GM12878 (cell line): ENCODE measurements at regions not wholly inside any gene's neighbourhood (a gene's known extent, or its start where the extent isn't known, plus 50 kb on each side); places are given as distances from the start of the nearest gene placed in this dataset.

Experiments used
- ATAC-seq: fragments of 200-7000 bp; cut with Tn5 transposase; 3 replicates; pipeline ENCODE4 v1.9.1; 2020; ENCODE audit warnings: mild to moderate bottlenecking, moderate library complexity
- BruUV-seq: library from RNA; stranded (reverse); fragments of 400-500 nt; replicated peaks from 2 replicates; lab custom pipeline; 2021; lab: Mats Ljungman, UMichigan
- CTCF ChIA-PET: fragments of 300-600 bp; sonication (Branson Sonifier 250); formaldehyde crosslinking; extraction: SDS; loops from one replicate; lab custom pipeline; 2021; ENCODE audit warnings: inconsistent platforms; lab: Yijun Ruan, JAX
- POLR2A ChIA-PET: fragments of 350-600 bp; formaldehyde crosslinking; extraction: SDS; loops from one replicate; lab custom pipeline; 2021; ENCODE audit warnings: inconsistent platforms; lab: Charles Lee
- RAD21 ChIA-PET: fragments of 300-600 bp; sonication (Branson Sonifier 250); formaldehyde crosslinking; loops from one replicate; lab custom pipeline; 2023; ENCODE audit warnings: antibody characterized with exemption; ENCODE audit not compliant: unreplicated experiment; lab: Charles Lee
- SMC1A ChIA-PET: fragments of 300-600 bp; sonication (Branson Sonifier 250); formaldehyde crosslinking; loops from one replicate; lab custom pipeline; 2023; ENCODE audit not compliant: unreplicated experiment, uncharacterized antibody; lab: Charles Lee
- DNase-seq: peaks from one replicate; pipeline ENCODE4 v3.0.0-alpha.2; 2011; ENCODE audit warnings: low read depth, low spot score
- FAIRE-seq: peaks from 3 replicates; lab custom pipeline; 2011; peaks lifted over from hg19 to GRCh38; lab: Jason Lieb, UNC
- H2AFZ ChIP-seq: 2 replicates; pipeline ENCODE4 v1.6.0; 2011; ENCODE audit warnings: low read depth, low read length, control low read depth; ENCODE audit not compliant: control insufficient read depth
- H3K27ac ChIP-seq: 2 replicates; pipeline ENCODE4 v1.5.1; 2011; ENCODE audit warnings: control low read depth; ENCODE audit not compliant: control insufficient read depth, insufficient read depth
- H3K27me3 ChIP-seq, 2 experiments: replicated peaks in 1 of 2; 2 replicates each; pipeline versions ENCODE4 v1.6.0 to v1.6.1; 2011; ENCODE audit warnings: low read length in 1 of 2; ENCODE audit not compliant: control insufficient read depth in 2 of 2, insufficient read depth in 2 of 2
- H3K36me3 ChIP-seq, 2 experiments: 2 replicates each; pipeline ENCODE4 v1.5.1; 2011; ENCODE audit warnings: low read length in 1 of 2; ENCODE audit not compliant: control insufficient read depth in 2 of 2, insufficient read depth in 2 of 2
- H3K4me1 ChIP-seq: 2 replicates; pipeline ENCODE4 v1.6.1; 2011; ENCODE audit warnings: mild to moderate bottlenecking, low read length, moderate library complexity, mixed read lengths; ENCODE audit not compliant: control insufficient read depth, insufficient read depth
- H3K4me2 ChIP-seq: 2 replicates; pipeline ENCODE4 v1.6.0; 2011; ENCODE audit warnings: control low read depth; ENCODE audit not compliant: control insufficient read depth, insufficient read depth
- H3K4me3 ChIP-seq: fragments of 200-600 bp; sonication (generic); 2 replicates; pipeline ENCODE4 v1.5.1; 2016
- H3K79me2 ChIP-seq: 2 replicates; pipeline ENCODE4 v1.6.0; 2011; ENCODE audit warnings: low read length; ENCODE audit not compliant: control insufficient read depth, insufficient read depth
- H3K9ac ChIP-seq: 2 replicates; pipeline ENCODE4 v1.8.0; 2011; ENCODE audit warnings: low read length, control low read depth, mixed read lengths; ENCODE audit not compliant: control insufficient read depth, insufficient read depth
- H3K9me3 ChIP-seq: replicated peaks from 3 replicates; pipeline ENCODE4 v1.5.1; 2011; ENCODE audit warnings: mild to moderate bottlenecking, low read length; ENCODE audit not compliant: control insufficient read depth, insufficient read depth
- H4K20me1 ChIP-seq: 2 replicates; pipeline ENCODE4 v1.6.0; 2011; ENCODE audit not compliant: control insufficient read depth, insufficient read depth
- CBX5 ChIP-seq: sonication (generic); IDR thresholded peaks from 2 replicates; pipeline ENCODE4 v1.6.1; 2016; ENCODE audit warnings: low read depth, moderate library complexity, mild to moderate bottlenecking, inconsistent platforms
- IKZF1 ChIP-seq: fragments of 450-650 bp; conservative IDR thresholded peaks from 2 replicates; pipeline ENCODE4 v1.6.1; 2017; ENCODE audit warnings: antibody characterized with exemption, mild to moderate bottlenecking
- IRF4 ChIP-seq: IDR thresholded peaks from 2 replicates; pipeline ENCODE4 v1.6.1; 2011; ENCODE audit warnings: low read depth, low read length
- KAT2A ChIP-seq: conservative IDR thresholded peaks from 2 replicates; pipeline ENCODE4 v1.6.1; 2011; ENCODE audit warnings: low read depth, low read length; ENCODE audit not compliant: control insufficient read depth
- PAX8 ChIP-seq: fragments of 450-650 bp; IDR thresholded peaks from 2 replicates; pipeline ENCODE4 v1.6.1; 2017; ENCODE audit warnings: mild to moderate bottlenecking, moderate library complexity
- RCOR1 ChIP-seq: conservative IDR thresholded peaks from 2 replicates; pipeline ENCODE4 v1.6.1; 2012; ENCODE audit warnings: low read depth, low read length, improper control_type of control experiment
- SPI1 ChIP-seq: IDR thresholded peaks from 2 replicates; pipeline ENCODE4 v1.6.1; 2011; ENCODE audit warnings: low read depth, mild to moderate bottlenecking, low read length, moderate library complexity, borderline replicate concordance; ENCODE audit not compliant: insufficient read depth
- SUZ12 ChIP-seq: fragments of 200-600 bp; sonication (generic); IDR thresholded peaks from one replicate; pipeline ENCODE4 v1.6.1; 2018; ENCODE audit warnings: antibody characterized with exemption, mild to moderate bottlenecking; ENCODE audit not compliant: unreplicated experiment
- WGBS: methylation state at CpG from one replicate; pipeline ENCODE4 v1.1.6; 2016; ENCODE audit warnings: low lambda C conversion rate; ENCODE audit not compliant: insufficient replicate concordance, insufficient coverage; ENCODE audit errors: missing lambda C conversion rate; 5-methylcytosine and 5-hydroxymethylcytosine counted together
- in situ Hi-C: fragments of 300-500 bp; cut with MboI; formaldehyde crosslinking; loops from 9 replicates; pipeline ENCODE4 v1.14.3; 2018; ENCODE audit warnings: mixed read lengths
- intact Hi-C: fragments of 100-400 bp; cut with micrococcal nuclease; formaldehyde crosslinking; loops from one replicate; pipeline ENCODE4 v1.14.2; 2022; ENCODE audit not compliant: unreplicated experiment
- TF ChIP-seq, protein P1 (sequence below): IDR thresholded peaks from 2 replicates; pipeline ENCODE4 v1.6.1; 2011; ENCODE audit warnings: low read depth, mild to moderate bottlenecking, low read length, moderate library complexity, borderline replicate concordance; ENCODE audit errors: extremely low read depth
- TF ChIP-seq, protein P2 (sequence below): fragments of 450-650 bp; IDR thresholded peaks from 2 replicates; pipeline ENCODE4 v1.6.1; 2017; ENCODE audit warnings: antibody characterized with exemption, mild to moderate bottlenecking, moderate library complexity
- TF ChIP-seq, protein P3 (sequence below): fragments of 450-650 bp; IDR thresholded peaks from 2 replicates; pipeline ENCODE4 v1.6.1; 2017; ENCODE audit warnings: mild to moderate bottlenecking, moderate library complexity

DNA sequence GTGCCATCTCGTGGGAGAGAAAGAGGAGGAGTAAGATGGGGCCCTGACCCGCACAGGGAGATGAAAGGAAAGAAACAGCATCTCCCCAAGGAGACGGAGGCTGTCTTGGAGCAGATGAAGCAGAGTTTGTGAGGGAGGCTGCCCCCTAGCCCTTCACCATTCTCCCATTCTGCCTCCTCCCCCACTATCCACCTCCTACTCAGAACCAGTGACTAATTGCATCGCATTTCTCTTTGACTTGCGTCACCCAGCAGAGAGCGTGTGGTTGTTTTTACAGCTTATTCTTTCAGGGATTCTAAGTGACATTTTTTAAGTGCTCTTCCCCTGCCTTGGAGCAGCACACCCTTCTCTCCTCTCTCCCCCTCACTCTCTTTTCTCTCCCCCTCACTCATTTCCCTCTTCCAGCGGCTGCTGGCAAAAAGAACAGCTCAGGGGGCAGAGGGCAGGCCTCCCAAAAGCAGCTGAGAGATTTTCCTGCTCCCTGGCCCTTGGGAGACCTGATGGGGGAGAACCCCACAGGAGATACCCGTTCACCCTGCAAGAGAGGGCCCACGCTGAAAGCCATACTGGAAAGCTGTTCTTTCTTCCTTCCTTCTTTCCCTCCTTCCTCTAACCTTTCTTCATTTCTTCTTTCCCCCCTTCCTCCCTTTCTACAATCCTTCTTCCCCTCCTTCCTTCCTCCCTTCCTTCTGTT is 91.8 kb downstream of the MRPL46 start:
- WGBS, result 17% methylated on average over 9 of the region's 9 CpGs
- intact Hi-C loops (no loop called here), in situ Hi-C loops (no loop called here)
- FAIRE-seq, result no peak
- Histone ChIP-seq H2AFZ (no peak overlapping the region), H3K9ac (no peak overlapping the region), H4K20me1 (no peaks in the 10 kb centered on the region), H3K4me2 (no peak overlapping the region), H3K79me2 (no peaks in the 10 kb centered on the region), H3K4me1 (no peaks in the 10 kb centered on the region), H3K27me3 (no peaks in the 10 kb centered on the region; a peak in 1 of 4 replicates), H3K36me3 (no peaks in the 10 kb centered on the region), H3K27ac (no peak overlapping the region), H3K4me3 (no peak overlapping the region), H3K9me3 (no peaks in the 10 kb centered on the region)
- no TSS peak for BruUV-seq
- CTCF ChIA-PET, result no interaction called here
- no peak for DNase-seq
- TF ChIP-seq, protein P1, sequence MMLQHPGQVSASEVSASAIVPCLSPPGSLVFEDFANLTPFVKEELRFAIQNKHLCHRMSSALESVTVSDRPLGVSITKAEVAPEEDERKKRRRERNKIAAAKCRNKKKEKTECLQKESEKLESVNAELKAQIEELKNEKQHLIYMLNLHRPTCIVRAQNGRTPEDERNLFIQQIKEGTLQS, result no peak
- no peak for TF ChIP-seq SPI1
- TF ChIP-seq CBX5, result no peak
- no peak for TF ChIP-seq RCOR1
- TF ChIP-seq, protein P2, sequence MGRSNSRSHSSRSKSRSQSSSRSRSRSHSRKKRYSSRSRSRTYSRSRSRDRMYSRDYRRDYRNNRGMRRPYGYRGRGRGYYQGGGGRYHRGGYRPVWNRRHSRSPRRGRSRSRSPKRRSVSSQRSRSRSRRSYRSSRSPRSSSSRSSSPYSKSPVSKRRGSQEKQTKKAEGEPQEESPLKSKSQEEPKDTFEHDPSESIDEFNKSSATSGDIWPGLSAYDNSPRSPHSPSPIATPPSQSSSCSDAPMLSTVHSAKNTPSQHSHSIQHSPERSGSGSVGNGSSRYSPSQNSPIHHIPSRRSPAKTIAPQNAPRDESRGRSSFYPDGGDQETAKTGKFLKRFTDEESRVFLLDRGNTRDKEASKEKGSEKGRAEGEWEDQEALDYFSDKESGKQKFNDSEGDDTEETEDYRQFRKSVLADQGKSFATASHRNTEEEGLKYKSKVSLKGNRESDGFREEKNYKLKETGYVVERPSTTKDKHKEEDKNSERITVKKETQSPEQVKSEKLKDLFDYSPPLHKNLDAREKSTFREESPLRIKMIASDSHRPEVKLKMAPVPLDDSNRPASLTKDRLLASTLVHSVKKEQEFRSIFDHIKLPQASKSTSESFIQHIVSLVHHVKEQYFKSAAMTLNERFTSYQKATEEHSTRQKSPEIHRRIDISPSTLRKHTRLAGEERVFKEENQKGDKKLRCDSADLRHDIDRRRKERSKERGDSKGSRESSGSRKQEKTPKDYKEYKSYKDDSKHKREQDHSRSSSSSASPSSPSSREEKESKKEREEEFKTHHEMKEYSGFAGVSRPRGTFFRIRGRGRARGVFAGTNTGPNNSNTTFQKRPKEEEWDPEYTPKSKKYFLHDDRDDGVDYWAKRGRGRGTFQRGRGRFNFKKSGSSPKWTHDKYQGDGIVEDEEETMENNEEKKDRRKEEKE, result no peak
- TF ChIP-seq IRF4, result no peak
- TF ChIP-seq SUZ12, result no peak
- no peak for TF ChIP-seq IKZF1
- no peak for TF ChIP-seq PAX8
- no peak for TF ChIP-seq KAT2A
- TF ChIP-seq, protein P3, sequence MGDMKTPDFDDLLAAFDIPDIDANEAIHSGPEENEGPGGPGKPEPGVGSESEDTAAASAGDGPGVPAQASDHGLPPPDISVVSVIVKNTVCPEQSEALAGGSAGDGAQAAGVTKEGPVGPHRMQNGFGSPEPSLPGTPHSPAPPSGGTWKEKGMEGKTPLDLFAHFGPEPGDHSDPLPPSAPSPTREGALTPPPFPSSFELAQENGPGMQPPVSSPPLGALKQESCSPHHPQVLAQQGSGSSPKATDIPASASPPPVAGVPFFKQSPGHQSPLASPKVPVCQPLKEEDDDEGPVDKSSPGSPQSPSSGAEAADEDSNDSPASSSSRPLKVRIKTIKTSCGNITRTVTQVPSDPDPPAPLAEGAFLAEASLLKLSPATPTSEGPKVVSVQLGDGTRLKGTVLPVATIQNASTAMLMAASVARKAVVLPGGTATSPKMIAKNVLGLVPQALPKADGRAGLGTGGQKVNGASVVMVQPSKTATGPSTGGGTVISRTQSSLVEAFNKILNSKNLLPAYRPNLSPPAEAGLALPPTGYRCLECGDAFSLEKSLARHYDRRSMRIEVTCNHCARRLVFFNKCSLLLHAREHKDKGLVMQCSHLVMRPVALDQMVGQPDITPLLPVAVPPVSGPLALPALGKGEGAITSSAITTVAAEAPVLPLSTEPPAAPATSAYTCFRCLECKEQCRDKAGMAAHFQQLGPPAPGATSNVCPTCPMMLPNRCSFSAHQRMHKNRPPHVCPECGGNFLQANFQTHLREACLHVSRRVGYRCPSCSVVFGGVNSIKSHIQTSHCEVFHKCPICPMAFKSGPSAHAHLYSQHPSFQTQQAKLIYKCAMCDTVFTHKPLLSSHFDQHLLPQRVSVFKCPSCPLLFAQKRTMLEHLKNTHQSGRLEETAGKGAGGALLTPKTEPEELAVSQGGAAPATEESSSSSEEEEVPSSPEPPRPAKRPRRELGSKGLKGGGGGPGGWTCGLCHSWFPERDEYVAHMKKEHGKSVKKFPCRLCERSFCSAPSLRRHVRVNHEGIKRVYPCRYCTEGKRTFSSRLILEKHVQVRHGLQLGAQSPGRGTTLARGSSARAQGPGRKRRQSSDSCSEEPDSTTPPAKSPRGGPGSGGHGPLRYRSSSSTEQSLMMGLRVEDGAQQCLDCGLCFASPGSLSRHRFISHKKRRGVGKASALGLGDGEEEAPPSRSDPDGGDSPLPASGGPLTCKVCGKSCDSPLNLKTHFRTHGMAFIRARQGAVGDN, result no peak
- POLR2A ChIA-PET, result no interaction called here
- RAD21 ChIA-PET, result no interaction called here
- SMC1A ChIA-PET, result no interaction called here
- ATAC-seq, result no peak
